GM19023 (cell line): ENCODE measurements at regions not wholly inside any gene's neighbourhood (a gene's known extent, or its start where the extent isn't known, plus 50 kb on each side); places are given as distances from the start of the nearest gene placed in this dataset.

Experiments
- ATAC-seq: cut with Tn5 transposase; IDR thresholded peaks from one replicate; pipeline ENCODE4 v1.9.1; 2021; ENCODE audit warnings: mild to moderate bottlenecking, moderate library complexity; ENCODE audit not compliant: unreplicated experiment

- ATAC-seq = no peak
Measured at GRCh38 chr18:78677483-78678317, 301.9 kb upstream of the SALL3 start.

GRCh38 chr18:78678318-78678695 lies 301.3 kb upstream of the SALL3 start:
- ATAC-seq = no peak

DNA sequence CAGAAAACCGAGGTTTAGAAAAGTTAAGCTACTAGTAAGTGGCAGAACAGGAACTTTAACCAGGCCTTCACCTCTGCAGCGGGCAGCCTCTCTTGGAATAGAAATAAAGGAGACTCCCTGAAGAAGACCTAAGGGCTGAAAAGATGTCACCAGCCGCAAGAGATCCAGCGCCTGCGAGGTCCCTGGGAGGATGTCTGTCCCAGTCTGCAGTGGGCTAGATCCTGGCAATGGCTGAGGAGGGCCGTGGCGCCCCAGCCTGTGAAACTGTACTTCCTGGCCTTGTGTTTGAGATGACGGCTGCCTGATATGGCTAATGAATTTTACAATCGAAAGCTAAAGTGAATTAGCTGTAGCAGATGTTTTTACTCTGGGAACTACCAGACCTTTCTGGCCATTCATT lies 300.6 kb upstream of the SALL3 start:
- ATAC-seq = no peak

DNA sequence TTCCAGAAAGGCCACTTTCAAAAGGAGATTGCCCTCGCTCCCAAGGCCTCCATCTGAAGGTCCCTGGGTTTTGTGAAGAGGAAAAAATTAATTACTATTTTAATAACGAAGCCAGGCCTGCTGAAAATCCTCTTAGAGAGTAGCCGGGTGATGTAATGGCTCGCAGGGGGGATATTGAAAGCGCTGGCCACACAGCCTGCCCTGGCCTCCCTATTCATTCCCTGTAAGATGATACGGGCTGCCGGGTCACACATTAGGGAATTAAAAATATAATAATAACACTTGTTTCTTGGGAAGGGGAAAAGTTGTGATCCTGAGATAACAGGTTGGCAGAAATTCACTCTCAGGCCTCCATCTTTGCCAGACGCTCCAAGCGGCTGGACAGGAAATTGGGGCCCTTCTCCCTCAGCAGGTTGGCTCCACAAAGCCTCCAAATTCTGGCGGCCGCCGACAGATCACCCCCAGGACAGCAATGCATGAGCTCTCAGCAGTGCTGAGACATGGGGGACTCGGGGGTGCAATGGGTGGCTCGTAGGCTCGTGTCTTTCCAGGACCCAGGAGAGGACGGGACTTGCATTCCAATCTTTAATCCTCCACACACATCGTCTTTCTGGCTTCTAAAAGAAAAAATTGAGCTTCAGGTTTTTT lies 299.9 kb upstream of the SALL3 start:
- ATAC-seq = no peak

DNA sequence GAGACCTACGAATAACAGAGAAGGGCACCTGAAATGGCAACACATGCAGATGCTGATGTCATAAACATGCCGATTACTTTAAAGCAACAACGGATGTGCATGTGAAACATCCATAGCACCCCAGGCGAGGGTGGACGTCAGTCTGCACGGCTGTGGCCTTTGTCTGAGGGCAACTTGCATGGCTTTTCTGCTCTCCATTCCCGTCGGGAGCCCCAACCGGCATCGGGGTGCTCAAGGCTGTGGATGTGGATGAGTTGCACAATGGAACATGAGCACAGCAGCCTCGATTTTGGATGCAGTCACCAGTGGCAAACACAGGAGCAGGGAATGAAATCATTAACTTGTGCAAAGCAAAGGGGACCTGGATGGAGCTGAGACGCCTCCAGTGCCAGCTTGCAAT lies 298.2 kb upstream of the SALL3 start:
- no peak for ATAC-seq

GRCh38 chr18:78681934-78682333 lies 297.7 kb upstream of the SALL3 start:
- no peak for ATAC-seq

DNA sequence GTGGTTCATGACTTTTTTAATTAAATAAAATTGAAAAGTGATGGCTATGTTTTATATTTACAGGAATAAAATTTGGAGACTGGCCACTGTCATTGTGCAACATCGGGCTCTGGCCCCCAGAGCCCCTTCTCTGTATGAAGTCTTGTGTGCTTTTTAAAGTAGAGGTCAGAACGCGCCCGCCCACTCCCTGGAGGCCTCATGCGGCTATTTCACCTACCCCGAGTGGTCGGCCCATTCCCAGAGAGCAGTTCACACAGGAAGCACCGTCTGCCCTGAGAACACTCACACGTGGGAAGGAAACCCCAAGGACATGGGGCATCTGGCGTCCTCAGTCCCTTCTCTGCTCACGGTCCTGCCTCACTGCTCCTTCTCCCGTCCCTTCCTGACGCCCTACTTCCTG lies 296.9 kb upstream of the SALL3 start:
- ATAC-seq = no peak

DNA sequence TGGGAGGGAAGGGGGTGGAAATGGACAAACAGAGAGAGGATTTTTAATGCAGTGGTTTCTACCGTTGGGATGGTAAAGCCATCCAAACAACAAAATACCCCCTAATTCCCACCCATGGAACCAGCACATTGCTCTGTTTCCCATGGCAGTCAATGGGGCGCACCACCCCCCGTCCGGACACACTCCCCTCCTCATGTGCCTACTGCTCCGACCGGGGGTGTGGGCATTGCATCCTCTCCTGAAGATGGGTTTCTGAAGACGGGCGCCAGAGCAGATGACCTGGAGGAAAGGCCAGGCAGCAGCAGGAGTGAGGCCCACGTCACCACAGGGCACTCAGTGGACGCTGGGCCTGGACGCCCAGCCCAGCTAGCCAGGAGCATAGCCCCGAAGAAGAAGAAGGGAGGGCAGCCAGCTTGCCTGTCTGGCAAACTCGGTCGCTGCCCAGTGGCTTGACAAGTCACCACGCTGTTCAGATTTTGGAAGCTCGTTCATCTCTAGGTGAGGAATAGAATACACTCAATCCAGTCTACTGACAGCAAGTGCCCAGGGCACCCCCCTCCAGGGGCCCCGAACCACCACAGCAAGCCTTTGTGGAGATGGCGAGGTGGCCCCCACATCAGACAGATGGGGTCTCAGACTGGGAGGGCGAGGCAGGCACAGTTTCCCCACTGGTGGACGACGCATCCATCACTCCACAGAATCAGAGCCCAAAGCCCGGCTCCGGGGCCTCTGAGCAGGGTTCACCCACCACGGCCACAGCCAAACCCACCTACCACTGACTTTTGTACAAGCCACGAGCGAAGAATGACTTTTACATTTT lies 296.2 kb upstream of the SALL3 start:
- no peak for ATAC-seq

DNA sequence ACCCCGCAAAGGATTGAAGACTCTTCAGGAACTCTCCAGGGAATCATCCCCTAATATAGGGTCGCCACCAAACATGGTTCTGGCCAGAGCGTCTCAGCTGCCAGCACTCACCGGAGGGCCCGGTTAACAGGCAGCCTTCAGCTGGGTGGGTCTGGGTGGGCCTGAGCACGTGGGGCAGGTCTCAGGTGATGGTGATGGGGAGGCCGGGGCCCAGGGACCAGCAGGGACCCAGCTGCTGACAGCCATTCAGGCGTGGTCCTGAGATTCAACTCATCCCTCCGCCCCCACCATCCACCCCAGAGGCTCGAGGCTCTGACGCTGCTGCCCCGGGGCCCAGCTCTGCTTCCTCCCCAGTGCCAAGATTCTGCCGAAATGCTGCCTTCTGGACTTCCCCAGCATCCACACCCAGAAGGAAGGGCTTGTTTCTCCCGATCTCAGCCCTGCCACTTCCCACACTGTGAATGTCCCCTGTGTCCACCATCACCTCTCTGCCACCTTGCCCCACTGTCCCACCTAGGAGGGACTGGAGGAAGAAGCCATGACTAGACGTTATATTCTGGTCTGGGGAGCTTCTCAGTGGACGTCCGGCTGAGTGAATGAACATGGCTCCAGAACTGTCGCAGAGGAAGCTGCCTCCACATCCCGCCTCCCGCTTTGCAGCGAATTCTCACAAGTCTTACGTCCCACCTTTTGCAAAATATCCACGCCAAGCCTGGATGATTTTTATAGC lies 294.2 kb upstream of the SALL3 start:
- ATAC-seq = no peak

- no peak for ATAC-seq
Measured at GRCh38 chr18:78685980-78686530, 293.6 kb upstream of the SALL3 start.

DNA sequence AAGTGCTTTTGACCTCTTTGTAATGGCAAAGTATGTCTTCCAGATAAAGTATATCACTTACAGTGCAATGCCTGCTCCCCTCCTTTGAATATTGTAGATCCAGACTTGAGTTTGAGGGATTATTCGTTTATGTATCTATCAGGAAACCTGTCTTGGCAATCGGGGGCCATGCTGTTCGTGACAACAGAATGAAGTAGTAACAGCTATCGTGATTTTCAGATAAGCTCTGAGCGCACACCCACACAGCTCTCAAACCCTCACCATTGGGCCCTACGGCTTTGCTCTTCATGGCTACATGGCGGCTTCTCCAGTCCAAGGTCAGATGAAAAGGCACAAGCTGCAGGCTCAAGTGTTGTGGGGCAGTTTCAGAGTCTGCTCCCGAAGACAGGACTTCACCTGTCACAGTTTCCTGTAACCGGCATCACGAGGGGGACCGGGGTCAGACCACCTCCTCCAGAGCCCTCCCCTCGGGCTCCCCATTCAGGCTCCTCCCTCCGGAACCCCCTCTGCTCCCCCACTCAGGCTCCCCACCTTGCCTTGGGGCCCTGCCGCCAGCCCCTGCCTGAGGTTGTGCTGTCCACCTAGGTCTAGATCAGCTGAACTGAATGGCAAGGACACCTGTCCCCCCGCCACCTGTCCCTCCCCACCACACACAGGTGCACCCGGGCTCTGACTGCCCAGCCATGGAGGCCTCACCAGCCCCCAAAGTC lies 292.5 kb upstream of the SALL3 start:
- ATAC-seq = no peak

DNA sequence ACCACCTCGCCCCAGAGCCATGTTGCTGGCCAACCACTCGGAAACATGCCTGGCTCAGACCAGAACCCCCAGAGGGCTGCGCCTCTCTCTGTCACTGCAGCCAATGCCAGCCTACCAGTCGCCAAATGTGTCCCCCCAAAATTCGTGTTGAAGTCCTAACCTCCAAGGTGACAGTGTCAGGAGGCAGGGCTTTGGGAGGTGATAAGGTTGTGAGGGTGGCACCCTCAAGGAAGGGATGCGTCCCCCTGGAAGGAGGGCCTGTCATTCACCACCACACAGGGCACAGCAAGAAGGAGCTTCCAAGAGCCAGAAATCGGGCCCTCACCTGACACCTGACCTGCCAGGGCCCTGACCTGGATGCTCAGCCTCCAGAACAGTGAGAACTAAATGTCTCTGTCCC lies 291.9 kb upstream of the SALL3 start:
- ATAC-seq = no peak

DNA sequence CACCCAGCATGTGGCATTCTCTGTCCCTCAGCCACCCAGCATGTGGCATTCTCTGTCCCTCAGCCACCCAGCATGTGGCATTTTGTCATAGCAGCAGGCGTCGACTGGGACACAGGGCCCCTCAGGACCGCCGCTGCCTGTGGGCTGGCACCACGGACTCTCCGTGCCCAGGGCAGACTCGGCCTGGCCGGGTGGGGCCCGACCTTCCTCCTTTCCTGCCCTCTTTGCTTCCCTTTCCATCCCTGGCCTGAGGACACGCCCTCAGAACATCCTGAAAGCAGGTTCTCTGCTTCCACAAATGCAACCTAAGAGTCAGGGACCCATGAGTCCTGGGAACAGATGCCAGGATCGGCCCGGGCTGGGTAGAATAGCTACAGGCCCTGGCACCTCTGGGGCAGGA lies 291.4 kb upstream of the SALL3 start:
- no peak for ATAC-seq

GRCh38 chr18:78688916-78689315 lies 290.7 kb upstream of the SALL3 start:
- no peak for ATAC-seq

GRCh38 chr18:78689606-78690005 lies 290.0 kb upstream of the SALL3 start:
- ATAC-seq = no peak

DNA sequence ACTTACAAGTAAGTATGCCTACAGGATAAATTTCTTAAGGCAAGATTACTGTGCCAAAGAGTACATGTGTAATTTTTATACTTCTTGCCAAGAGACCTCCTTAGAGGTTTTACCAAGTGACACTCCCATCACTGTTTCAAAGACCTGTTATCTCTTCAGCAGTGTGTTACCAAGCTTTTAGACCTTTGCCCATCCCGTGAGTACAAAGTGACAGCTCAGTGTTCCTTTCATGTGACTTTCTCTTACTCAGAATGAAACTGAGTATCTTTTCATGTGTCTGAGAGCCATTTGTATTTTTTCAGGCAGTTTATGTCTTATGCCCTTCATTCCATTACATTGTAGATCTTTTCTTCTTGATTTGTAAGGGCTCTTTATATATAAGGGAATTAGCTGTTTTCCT lies 287.5 kb upstream of the SALL3 start:
- no peak for ATAC-seq

- ATAC-seq = no peak
Measured at GRCh38 chr18:78693429-78693828, 286.2 kb upstream of the SALL3 start.

DNA sequence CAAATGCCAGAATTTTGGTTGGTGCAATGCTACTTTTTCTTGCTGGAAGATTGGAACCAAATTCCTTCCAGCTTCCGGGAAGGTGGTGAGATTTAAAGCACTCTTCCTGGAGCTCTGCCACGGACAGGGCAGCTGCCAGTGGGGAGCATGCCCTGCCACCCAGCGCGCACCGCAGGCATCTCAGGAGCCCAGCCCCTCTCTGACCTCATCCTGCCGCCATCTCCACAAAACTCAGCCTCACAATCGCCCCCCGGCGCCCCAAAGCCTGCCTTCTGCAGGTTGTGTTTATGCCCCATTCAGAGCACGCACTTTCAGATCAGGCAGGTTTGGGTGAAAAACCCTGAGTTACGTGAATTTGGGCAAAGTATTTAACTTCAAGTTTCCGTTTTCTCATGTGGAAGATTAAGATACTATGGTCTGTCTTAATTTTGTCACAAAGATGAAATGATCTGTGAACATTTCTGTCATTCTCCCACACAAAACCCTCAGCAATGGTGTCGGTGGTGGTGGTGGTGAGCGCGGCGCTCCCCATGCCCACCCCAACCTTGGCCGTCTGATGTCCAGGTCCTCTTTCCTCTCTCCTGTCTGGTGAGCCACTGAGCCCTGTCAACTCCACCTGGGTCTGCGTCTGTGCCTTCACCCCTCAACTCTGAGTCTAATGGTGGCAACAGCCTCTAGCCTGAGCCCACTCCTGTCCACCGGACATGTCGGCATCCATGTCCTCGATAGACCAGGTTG lies 282.8 kb upstream of the SALL3 start:
- no peak for ATAC-seq

- no peak for ATAC-seq
Measured at GRCh38 chr18:78697446-78697845, 282.2 kb upstream of the SALL3 start.

DNA sequence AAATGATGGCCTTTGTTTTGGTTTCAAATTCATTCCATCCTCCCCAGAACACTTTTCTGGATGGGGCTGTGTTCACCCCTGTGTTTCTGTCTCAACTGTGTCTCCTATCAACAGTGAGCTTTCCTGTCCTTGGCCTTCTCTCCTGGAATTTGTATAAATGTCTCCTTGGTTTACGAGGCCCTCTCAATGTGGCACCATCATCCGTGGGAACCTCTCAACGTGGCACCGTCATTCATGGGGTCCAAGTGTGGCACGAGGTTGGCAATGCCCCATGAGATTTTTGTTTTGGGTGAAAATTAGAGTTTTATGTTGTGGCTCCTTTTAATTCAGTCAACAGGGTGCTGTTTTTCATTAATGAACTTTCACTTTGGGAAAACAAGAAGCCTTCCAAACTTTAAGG lies 280.7 kb upstream of the SALL3 start:
- no peak for ATAC-seq
